NOMO-1 treated with dmso at 0.1 percent for 144 hours (cell line): ENCODE measurements at regions not wholly inside any gene's neighbourhood (a gene's known extent, or its start where the extent isn't known, plus 50 kb on each side); places are given as distances from the start of the nearest gene placed in this dataset.

Experiments
- DNase-seq: peaks from one replicate; lab custom pipeline; 2025; ENCODE audit not compliant: unreplicated experiment; lab: John Stamatoyannopoulos, UW

DNA sequence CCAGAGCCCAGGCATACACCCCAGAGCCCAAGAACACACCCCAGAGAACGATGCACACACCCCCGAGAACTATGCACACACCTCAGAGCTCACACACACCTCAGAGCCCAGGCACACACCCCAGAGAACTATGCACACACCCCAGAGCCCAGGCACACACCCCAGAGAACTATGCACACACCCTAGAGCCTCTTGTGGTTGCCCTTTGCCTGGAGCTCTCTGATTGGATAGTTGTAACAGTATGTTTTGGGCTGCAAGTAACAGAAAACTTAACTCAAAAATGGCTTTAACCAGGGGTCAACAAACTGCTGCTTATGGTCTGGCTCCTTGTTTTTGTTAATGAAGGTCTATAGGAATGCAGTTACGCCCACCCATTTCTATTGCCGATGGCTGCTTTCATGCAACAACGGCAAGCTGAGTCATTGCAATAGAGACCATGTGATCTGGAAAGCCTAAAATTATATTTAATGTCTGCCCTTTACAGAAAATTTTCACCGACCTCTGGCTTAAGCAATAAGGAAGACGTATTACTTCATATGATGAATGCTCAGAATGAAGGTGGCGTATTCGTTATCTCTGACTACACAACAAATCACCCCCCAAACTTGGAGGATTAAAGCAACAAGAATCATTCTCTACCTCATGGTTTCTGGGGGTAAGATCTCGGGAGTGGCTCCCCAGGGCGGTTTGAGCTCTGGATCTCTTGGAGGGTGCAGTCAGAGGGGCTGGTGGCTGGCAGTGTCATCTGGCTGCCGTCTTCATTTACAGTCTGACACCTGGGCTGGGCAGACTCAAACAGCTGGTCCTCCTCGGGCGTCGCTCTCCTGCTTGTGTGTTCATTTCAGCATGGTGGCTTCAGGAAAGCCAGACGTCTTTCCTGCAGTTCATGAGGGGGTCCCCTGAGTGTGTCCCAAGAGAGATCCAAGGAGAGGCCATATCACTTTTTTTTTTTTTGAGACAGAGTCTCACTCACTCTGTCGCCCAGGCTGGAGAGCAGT is 66.3 kb upstream of the NCOR2 start:
- peak; percentile 94 for DNase-seq

DNA sequence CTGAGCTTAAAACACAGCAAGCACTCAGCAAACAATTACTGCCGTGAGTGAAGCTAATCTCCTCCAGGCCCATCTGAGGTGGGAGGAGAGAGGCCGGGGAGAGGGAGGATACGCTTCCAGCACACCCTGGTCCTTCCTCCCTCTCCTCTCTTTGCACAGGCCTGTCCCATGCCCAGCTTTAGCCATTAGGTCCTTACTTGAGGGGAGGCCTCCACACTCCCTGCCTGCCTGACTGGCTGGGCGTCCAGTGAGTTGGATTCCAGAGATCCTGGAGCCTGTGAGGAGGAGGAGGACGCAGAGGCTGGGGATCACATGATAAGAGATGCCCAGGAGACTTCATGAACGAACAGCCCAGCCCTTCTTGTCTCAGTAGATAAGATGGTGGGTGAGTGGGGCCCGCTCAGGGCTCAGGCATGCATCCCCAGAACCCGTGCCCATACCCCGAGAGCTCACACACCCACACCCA is 65.1 kb upstream of the NCOR2 start:
- no peak for DNase-seq

DNA sequence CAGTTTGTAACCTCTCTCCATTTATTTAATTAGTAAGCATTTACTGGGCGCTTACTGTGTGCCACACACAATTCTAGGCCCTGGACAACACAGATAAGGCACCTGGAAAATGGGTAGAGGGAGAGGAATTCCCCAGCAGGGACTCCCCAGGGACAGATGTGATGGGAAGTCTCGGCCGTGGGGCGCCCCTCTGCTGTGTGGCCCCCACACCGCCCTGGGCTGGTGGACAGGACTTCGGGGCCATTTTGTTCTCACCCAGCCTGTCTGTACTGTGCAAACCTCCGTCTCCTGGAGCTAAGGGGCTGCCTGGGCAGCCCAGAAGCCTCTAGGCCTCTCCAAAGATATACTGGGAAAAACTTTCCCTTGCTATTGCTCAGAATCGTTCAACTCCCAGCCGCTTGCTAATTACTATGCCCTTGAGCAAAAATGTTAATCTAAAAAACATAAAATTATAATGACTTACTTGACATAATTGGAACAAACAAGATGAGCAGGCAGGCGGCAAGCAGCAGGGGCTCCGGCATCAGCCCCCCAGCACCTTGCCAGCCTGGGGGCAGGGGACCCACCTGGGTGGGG is 64.4 kb upstream of the NCOR2 start:
- no peak for DNase-seq

GRCh38 chr12:124630791-124631313 is 63.4 kb upstream of the NCOR2 start:
- no peak for DNase-seq

DNA sequence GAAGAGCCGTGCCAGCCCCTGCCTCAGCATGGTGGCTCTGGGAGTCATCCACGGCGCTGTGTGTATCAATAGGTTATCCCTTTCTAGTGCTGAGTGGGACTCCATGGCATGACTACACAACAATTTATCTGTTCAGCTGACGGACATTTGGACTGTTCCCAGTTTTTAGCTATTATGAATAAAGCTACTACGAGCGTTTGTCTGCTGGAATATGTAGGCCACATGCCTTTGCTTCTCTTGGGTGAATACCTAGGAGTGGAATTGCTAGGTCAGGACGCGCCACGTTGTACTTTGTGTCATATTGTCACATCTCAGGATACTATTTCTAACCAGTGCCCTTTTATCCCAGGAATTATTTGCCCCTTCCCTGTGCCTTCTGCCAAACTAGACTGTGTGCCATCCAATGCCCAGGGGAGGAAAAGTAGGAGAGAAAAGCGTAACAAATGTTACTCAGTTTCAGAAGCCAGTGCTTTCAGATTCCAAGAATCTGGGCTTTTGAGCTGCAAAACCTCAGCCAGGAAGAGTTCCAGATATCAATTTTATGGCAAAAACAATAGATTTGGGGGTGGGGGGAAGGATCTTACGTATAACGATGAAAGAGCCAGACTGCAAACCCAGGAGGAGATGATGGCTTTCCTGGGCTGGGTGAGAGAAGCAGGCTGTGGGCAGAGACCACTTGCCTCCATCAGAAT is 62.5 kb upstream of the NCOR2 start:
- no peak for DNase-seq

DNA sequence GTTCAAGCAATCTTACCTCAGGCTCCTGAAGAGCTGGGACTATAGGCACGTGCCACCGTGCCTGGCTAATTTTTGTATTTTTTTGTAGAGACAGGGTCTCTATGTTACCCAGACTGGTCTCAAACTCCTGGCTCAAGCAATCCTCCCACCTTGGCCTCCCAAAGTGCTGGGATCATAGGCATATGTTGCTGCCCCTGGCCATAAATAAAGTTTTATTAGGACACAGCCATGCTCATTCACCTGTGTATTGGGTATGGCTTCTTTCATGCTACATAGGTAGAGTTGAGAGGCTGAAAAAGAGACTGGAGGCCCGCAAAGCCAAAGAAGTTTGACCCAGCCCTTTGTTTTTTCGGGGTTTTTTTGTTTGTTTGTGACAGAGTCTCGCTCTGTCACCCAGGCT is 61.7 kb upstream of the NCOR2 start:
- DNase-seq, result no peak

DNA sequence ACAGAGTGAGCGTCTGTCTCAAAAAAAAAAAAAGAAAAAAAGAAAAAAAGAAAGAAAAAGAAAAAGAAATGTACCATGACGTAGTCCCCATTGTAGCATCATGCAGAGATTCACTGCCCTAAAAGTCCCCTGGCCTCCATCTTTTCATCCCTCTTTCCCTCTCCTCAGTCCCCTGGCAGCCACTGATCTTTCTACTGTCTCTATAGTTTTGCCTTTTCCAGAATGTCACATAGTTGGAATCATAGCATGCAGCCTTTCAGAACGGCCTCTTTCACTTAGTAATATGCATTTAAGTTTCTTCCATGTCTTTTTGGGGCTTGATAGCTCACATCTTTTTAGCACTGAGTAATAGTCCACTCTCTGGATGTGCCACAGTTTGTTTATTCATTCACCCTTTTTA is 60.5 kb upstream of the NCOR2 start:
- DNase-seq, result no peak

DNA sequence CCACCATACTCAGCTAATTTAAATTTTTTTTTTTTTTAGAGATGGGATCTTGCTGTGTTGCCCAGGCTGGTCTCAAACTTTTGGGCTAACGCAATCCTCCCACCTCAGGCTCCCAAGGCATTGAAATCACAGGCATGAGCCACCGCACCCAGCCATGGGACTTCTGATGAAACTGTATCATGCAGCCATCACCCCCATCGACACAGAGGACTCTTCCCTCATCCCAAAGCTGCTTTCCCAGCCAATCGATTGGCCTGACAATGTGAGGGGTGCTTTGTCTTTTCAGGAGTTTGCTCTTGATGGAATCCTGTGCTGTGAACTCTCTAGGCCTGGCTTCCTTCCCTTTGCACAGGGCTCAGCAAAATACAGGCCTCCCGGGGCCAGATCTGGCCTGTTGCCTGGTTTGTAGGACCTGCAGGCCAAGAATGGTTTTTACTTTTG is 59.6 kb upstream of the NCOR2 start:
- no peak for DNase-seq

- DNase-seq, result peak; percentile 85
Measured at GRCh38 chr12:124625867-124626675, 58.7 kb upstream of the NCOR2 start.

DNA sequence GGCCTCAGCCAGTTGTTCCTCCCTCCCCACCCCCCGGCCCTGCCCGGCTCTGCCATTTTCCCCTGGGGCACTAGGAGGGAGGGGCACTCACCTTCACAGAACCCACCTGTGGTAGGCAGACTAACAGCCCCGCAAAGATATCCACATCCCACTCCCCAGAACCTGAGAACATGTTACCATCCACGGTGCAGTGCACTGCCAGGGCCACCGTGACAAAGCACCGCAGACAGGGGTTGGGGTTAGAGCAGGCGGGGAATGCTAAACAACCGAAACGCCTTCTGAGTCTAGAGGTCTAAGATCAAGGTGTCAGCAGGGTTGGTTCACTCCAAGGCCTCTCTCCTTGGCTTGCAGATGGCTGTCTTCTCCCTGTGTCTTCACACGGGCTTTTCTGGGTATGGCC is 57.4 kb upstream of the NCOR2 start:
- DNase-seq, result no peak

DNA sequence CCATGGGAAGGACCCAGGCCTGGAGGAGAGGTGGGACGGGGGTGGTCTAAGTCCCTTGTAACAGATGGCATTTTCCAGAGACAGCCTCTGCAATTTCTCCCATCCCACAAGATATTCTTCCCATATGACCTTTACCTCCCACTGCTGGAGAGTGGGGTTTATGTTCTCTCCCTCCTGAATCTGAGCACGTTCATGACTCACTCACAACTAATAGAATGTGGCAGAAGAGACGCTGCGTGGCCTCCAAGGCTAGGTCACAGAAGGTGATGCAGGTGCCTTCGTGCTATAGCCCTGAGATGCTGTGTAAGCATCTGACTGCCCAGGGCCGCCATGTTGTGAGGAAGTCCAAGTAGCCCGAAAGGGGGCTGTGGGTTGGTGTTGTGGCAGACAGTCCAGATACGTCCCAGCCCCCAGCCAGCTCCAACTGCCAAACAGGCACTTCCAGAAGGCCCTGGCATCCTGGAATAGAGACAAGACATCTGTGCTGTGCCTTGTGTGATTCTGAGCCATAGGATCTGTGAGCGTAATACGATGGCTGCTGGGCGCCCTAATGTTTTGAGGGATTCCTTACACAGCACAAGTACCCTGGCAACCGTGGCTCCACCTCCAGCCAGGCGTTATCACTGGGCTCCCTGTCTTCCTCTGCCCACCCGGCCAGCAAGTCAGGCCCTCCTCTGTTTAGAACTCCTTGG is 56.1 kb upstream of the NCOR2 start:
- no peak for DNase-seq

DNA sequence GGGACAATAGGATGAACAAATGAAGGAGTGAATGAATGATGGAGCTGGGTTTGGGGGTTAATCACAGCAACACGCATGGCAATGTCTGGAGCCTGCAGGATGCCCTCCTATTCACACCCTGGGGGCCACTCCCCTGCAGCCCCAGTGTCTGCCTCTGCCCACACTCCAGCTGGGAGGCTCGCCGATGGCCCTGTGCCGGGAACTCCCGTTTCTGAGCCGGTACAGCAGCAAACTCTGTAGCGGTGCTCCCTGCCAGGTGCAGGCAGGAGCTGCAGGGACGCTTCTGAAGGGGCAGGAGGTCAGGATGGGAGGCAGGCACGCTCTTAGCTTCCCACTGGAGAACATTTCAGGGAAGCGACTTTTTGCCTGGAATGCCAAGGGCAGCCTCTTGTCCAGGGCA is 55.4 kb upstream of the NCOR2 start:
- no peak for DNase-seq

DNA sequence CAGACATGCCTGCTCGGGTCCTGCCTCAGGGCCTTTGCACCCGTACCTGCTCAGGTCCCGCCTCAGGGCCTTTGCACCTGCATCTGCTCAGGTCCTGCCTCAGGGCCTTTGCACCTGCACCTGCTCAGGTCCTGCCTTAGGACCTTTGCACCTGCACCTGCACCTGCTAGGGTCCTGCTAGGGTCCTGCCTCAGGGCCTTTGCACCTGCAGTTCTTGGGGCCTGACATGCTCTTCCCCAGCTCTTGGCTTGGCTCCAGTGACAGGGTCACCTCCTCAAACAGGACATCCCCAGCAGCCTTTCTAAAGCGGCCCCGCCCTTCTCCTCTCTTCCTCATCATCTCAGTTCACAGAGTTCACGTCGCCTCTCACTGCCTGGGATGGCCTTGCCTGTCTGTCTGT is 54.9 kb upstream of the NCOR2 start:
- no peak for DNase-seq

GRCh38 chr12:124621296-124621660 is 53.9 kb upstream of the NCOR2 start:
- no peak for DNase-seq

DNA sequence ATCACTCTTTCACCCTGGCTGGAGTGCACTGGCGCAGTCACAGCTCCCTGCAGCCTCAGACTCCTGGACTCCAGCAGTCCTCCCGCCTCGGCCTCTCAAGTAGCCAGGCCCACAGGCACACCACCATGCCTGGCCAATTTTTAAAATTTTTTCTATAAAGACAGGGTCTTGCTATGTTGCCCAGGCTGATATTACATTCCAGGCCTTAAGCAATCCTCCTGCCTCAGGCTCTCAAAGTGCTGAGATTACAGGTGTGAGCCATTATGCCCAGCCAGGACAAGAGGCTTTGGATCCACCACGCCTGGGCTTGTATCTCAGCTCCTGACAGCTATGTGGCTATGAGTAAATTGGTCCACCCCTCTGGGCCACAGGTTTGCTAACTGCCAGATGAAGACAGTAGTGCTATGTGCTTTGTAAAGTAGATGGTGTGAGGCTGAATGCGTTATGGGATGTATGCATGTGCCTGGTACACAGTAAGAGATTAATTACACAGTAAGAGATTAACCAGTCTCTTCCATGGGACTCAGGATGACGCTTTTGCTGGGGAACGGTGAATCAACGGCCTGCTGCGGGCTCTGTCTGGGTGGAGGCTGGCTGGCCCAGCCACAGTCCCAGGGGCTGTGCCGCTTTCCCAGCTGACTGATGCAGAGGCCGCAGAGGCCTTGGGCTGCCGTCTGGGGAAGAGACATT is 53.3 kb upstream of the NCOR2 start:
- DNase-seq, result no peak

GRCh38 chr12:124618291-124618902 is 51.0 kb upstream of the NCOR2 start:
- DNase-seq, result no peak

GRCh38 chr12:124617615-124618014 is 50.2 kb upstream of the NCOR2 start:
- DNase-seq, result no peak
